C4-2B (cell line): ENCODE measurements at regions not wholly inside any gene's neighbourhood (a gene's known extent, or its start where the extent isn't known, plus 50 kb on each side); places are given as distances from the start of the nearest gene placed in this dataset.
"Not testable (repeated sequence)": the region's sequence is repeated elsewhere in the genome, so short reads cannot be mapped to it uniquely, and the experiment has no call there.

Source experiments
- H3K27ac ChIP-seq: fragments of 450-650 bp; 2 replicates; pipeline ENCODE4 v1.5.1; 2017
- CTCF ChIP-seq: fragments of 450-650 bp; conservative IDR thresholded peaks from 2 replicates; pipeline ENCODE4 v1.5.1; 2017; ENCODE audit warnings: mild to moderate bottlenecking
- ZFX ChIP-seq: fragments of 450-650 bp; IDR thresholded peaks from 2 replicates; pipeline ENCODE4 v1.6.1; 2017

GRCh38 chr1:4072481-4073153 lies 172.5 kb upstream of the C1orf174 start:
- TF ChIP-seq CTCF (no peak), ZFX (no peak)
- no peak overlapping the region for H3K27ac ChIP-seq

GRCh38 chr1:4075436-4076225 lies 175.6 kb upstream of the C1orf174 start:
- TF ChIP-seq ZFX (no peak), CTCF (no peak)

GRCh38 chr1:4076346-4076745 lies 176.3 kb upstream of the C1orf174 start:
- TF ChIP-seq CTCF, result no peak
- TF ChIP-seq ZFX, result no peak
- H3K27ac ChIP-seq, result no peak overlapping the region

More at GRCh38 chr1:4075436-4076225, 175.6 kb upstream of the C1orf174 start:
- H3K27ac ChIP-seq, result no peak overlapping the region

GRCh38 chr1:4078091-4078962 lies 178.3 kb upstream of the C1orf174 start:
- not testable (repeated sequence) for H3K27ac ChIP-seq

GRCh38 chr1:4079815-4080214 lies 179.7 kb upstream of the C1orf174 start:
- TF ChIP-seq CTCF (no peak), ZFX (no peak)
- no peak overlapping the region for H3K27ac ChIP-seq

- H3K27ac ChIP-seq, result no peak overlapping the region
- TF ChIP-seq CTCF, result no peak
- TF ChIP-seq ZFX, result no peak
Observed at GRCh38 chr1:4081806-4082711, 182.0 kb upstream of the C1orf174 start.
